ENCODE measurements at regions not wholly inside any gene's neighbourhood (a gene's known extent, or its start where the extent isn't known, plus 50 kb on each side); places are given as distances from the start of the nearest gene placed in this dataset.
"Not testable (repeated sequence)": the region's sequence is repeated elsewhere in the genome, so short reads cannot be mapped to it uniquely, and the experiment has no call there.

DNA sequence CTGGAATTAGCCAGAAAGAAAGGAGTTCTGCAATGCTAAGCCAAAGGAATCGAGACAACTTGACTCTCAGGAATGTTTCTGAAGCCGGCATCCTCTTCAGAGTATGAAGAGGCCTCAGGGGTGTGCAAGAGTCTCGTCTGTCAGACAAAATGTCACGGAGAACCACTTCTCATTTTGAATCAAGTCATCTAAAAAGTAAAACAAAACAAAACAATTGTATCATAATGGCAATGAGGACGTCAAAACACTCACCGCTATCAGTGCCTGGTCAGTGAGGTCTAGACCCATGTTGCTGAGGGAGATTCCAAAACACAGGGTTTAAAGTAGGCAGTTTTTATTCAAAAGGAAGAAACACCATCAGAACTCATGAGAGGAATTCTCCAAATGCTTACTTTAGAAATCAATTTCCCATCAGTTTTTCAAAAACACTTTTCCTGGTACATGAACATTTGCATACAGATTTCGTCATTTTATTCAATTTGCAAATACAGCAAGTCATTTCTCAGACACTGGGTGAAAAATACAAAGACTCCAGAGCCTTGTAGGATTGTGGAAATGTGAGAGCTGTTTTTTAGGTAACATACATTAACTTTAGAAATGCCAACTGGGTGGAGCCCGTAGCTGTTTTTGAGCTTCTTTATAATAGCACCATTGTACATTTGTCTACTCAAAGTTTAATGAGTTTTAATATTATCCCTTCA lies 89.5 kb upstream of the MAP3K1 start:
- no peaks in the 10 kb centered on the region for H3K36me3 ChIP-seq (ENCODE audit: control insufficient read depth in 2 of 2, extremely low read depth in 1 of 2, insufficient read depth in 2 of 2, low read length in 2 of 2)
- TF ChIP-seq EZH2 (IDR thresholded peaks at IDR 0.05; ENCODE audit: low read length), result no peak
- FAIRE-seq (no peak), DNase-seq (ENCODE audit: low read depth, low spot score) (no peak)
- no peaks in the 10 kb centered on the region for H3K9me3 ChIP-seq (ENCODE audit: control insufficient read depth, low read depth, low read length)
- no peak overlapping the region for H3K9ac ChIP-seq (ENCODE audit: control insufficient read depth, extremely low read depth, insufficient read depth, low read length)
- H3K4me2 ChIP-seq (ENCODE audit: control insufficient read depth, extremely low read depth, insufficient read depth, low read depth, low read length), result no peak overlapping the region
- H3K4me3 ChIP-seq (ENCODE audit: control insufficient read depth in 2 of 3, extremely low read depth in 1 of 3, insufficient read depth in 2 of 3, low read depth in 1 of 3, low read length in 3 of 3), result no peak overlapping the region
- no peaks in the 10 kb centered on the region for H3K79me2 ChIP-seq (ENCODE audit: control insufficient read depth, insufficient read depth, low read length)
- H3K27me3 ChIP-seq (ENCODE audit: control insufficient read depth, extremely low read depth, insufficient read depth, low read length), result no peaks in the 10 kb centered on the region
- peak overlapping the region; percentile 39 for H2AFZ ChIP-seq (ENCODE audit: control insufficient read depth, low read length)
- H3K27ac ChIP-seq (ENCODE audit: control insufficient read depth, insufficient read depth, low read length), result no peak overlapping the region
- no peaks in the 10 kb centered on the region for H3K9me1 ChIP-seq (ENCODE audit: control insufficient read depth, extremely low read depth, insufficient read depth, low read length)
- no peaks in the 10 kb centered on the region for H3K4me1 ChIP-seq (ENCODE audit: control insufficient read depth, extremely low read depth, insufficient read depth, low read length)
- dilution Hi-C loops (cut with MboI; ENCODE audit: extremely low pct_ligation_motif_present, low sequenced_read_pairs), result no loop called here
- no peaks in the 10 kb centered on the region for H4K20me1 ChIP-seq (ENCODE audit: control insufficient read depth, extremely low read depth, insufficient read depth, low read length)

DNA sequence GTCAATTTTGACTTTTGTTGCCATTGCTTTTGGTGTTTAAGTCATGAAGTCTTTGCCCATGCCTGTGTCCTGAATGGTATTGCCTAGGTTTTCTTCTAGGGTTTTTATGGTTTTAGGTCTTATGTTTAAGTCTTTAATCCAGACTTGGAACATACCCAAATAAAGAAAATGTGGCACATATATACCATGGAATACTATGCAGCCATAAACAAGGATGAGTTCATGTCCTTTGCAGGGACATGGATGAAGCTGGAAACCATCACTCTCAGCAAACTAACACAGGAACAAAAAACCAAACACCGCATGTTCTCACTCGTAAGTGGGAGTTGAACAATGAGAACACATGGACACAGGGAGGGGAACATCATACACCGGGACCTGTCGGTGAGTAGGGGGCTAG lies 90.5 kb upstream of the MAP3K1 start:
- H3K27me3 ChIP-seq (ENCODE audit: control insufficient read depth, extremely low read depth, insufficient read depth, low read length); H4K20me1 ChIP-seq (ENCODE audit: control insufficient read depth, extremely low read depth, insufficient read depth, low read length); H2AFZ ChIP-seq (ENCODE audit: control insufficient read depth, low read length); FAIRE-seq; DNase-seq (ENCODE audit: low read depth, low spot score); H3K4me3 ChIP-seq (ENCODE audit: control insufficient read depth in 2 of 3, extremely low read depth in 1 of 3, insufficient read depth in 2 of 3, low read depth in 1 of 3, low read length in 3 of 3); H3K9me1 ChIP-seq (ENCODE audit: control insufficient read depth, extremely low read depth, insufficient read depth, low read length); H3K9me3 ChIP-seq (ENCODE audit: control insufficient read depth, low read depth, low read length); dilution Hi-C loops (cut with MboI; ENCODE audit: extremely low pct_ligation_motif_present, low sequenced_read_pairs); H3K79me2 ChIP-seq (ENCODE audit: control insufficient read depth, insufficient read depth, low read length); H3K4me2 ChIP-seq (ENCODE audit: control insufficient read depth, extremely low read depth, insufficient read depth, low read depth, low read length); H3K27ac ChIP-seq (ENCODE audit: control insufficient read depth, insufficient read depth, low read length); H3K4me1 ChIP-seq (ENCODE audit: control insufficient read depth, extremely low read depth, insufficient read depth, low read length); H3K9ac ChIP-seq (ENCODE audit: control insufficient read depth, extremely low read depth, insufficient read depth, low read length); H3K36me3 ChIP-seq (ENCODE audit: control insufficient read depth in 2 of 2, extremely low read depth in 1 of 2, insufficient read depth in 2 of 2, low read length in 2 of 2): not testable (repeated sequence)

DNA sequence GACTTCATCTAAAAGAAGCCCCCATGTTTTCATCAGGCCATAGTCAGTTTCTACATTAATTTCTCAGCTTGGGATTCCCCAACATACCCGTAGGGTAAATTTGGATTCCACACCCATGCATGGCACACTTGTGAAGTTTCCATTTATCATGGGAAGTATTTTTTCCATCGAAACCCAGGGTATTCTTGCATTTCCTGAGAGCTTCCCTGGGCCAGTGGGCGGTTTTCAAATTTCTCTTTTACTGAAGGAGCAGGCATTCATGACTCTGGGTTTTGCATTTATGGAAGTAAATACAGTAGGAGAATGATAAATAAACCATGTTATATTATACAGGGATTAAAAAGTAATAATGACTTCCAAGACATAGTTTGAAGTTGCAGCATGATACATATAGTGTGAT lies 93.0 kb upstream of the MAP3K1 start:
- no peak overlapping the region for H3K4me2 ChIP-seq (ENCODE audit: control insufficient read depth, extremely low read depth, insufficient read depth, low read depth, low read length)
- H3K79me2 ChIP-seq (ENCODE audit: control insufficient read depth, insufficient read depth, low read length), result no peaks in the 10 kb centered on the region
- H3K9ac ChIP-seq (ENCODE audit: control insufficient read depth, extremely low read depth, insufficient read depth, low read length), result no peak overlapping the region
- H3K27ac ChIP-seq (ENCODE audit: control insufficient read depth, insufficient read depth, low read length), result no peak overlapping the region
- no peaks in the 10 kb centered on the region for H3K9me3 ChIP-seq (ENCODE audit: control insufficient read depth, low read depth, low read length)
- dilution Hi-C loops (cut with MboI; ENCODE audit: extremely low pct_ligation_motif_present, low sequenced_read_pairs), result no loop called here
- no peak overlapping the region for H2AFZ ChIP-seq (ENCODE audit: control insufficient read depth, low read length)
- no peaks in the 10 kb centered on the region for H3K27me3 ChIP-seq (ENCODE audit: control insufficient read depth, extremely low read depth, insufficient read depth, low read length)
- DNase-seq (ENCODE audit: low read depth, low spot score) (no peak), FAIRE-seq (no peak)
- H3K4me1 ChIP-seq (ENCODE audit: control insufficient read depth, extremely low read depth, insufficient read depth, low read length), result peaks cover 6% of the 10 kb centered on the region
- TF ChIP-seq EZH2 (IDR thresholded peaks at IDR 0.05; ENCODE audit: low read length), result no peak
- TF ChIP-seq, protein P1, sequence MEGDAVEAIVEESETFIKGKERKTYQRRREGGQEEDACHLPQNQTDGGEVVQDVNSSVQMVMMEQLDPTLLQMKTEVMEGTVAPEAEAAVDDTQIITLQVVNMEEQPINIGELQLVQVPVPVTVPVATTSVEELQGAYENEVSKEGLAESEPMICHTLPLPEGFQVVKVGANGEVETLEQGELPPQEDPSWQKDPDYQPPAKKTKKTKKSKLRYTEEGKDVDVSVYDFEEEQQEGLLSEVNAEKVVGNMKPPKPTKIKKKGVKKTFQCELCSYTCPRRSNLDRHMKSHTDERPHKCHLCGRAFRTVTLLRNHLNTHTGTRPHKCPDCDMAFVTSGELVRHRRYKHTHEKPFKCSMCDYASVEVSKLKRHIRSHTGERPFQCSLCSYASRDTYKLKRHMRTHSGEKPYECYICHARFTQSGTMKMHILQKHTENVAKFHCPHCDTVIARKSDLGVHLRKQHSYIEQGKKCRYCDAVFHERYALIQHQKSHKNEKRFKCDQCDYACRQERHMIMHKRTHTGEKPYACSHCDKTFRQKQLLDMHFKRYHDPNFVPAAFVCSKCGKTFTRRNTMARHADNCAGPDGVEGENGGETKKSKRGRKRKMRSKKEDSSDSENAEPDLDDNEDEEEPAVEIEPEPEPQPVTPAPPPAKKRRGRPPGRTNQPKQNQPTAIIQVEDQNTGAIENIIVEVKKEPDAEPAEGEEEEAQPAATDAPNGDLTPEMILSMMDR (optimal IDR thresholded peaks at IDR 0.05 in 1 of 3, IDR thresholded peaks at IDR 0.05 in 1 of 3, conservative IDR thresholded peaks at IDR 0.05 in 1 of 3; ENCODE audit: extremely low read depth in 1 of 3, insufficient read depth in 2 of 3, low read length in 3 of 3), result no peak
- no peaks in the 10 kb centered on the region for H4K20me1 ChIP-seq (ENCODE audit: control insufficient read depth, extremely low read depth, insufficient read depth, low read length)
- H3K4me3 ChIP-seq (ENCODE audit: control insufficient read depth in 2 of 3, extremely low read depth in 1 of 3, insufficient read depth in 2 of 3, low read depth in 1 of 3, low read length in 3 of 3), result no peak overlapping the region
- no peaks in the 10 kb centered on the region for H3K9me1 ChIP-seq (ENCODE audit: control insufficient read depth, extremely low read depth, insufficient read depth, low read length)
- H3K36me3 ChIP-seq (ENCODE audit: control insufficient read depth in 2 of 2, extremely low read depth in 1 of 2, insufficient read depth in 2 of 2, low read length in 2 of 2), result no peaks in the 10 kb centered on the region
